ENCODE measurements at regions not wholly inside any gene's neighbourhood (a gene's known extent, or its start where the extent isn't known, plus 50 kb on each side); places are given as distances from the start of the nearest gene placed in this dataset.

DNA sequence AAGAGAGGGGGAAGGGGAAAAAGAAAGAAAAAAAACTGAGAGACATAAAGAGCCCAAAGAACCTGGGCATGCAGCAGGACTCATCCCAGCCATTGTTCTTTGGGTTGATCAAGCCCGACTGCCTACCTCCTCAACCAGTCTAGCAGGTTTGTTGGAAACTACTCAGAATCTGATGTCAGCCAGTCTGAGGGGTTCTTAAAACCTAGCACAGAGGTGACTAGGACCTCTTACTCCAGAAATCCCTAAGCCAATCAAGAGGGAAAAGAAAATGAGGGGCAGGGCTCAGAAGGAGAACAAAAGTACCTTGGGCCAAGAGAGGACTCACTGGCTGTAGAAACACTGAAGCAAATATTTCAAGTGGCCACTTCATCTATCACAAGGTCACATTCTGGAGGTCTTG is 228.0 kb downstream of the AASDHPPT start:
- Histone ChIP-seq H3K27me3 (ENCODE audit: control insufficient read depth, insufficient read depth, low read length) (no peaks in the 10 kb centered on the region), H3K4me1 (ENCODE audit: control insufficient read depth in 2 of 3, insufficient read depth in 2 of 3, low read depth in 1 of 3, low read length in 3 of 3) (no peaks in the 10 kb centered on the region), H3K4me3 (ENCODE audit: low read length in 3 of 3) (no peak overlapping the region), H3K27ac (ENCODE audit: low read depth in 2 of 2, low read length in 2 of 2) (no peak overlapping the region), H3K9ac (ENCODE audit: low read length in 3 of 3) (no peak overlapping the region), H3K9me3 (ENCODE audit: control insufficient read depth in 2 of 3, insufficient read depth in 1 of 3, low read length in 3 of 3) (peaks cover 0 to 15% (median 0%) of the 10 kb centered on the region in 3 donors), H3K36me3 (ENCODE audit: control insufficient read depth in 2 of 3, insufficient read depth in 3 of 3, low read length in 3 of 3) (no peaks in the 10 kb centered on the region)
- no peak for FAIRE-seq
- TF ChIP-seq, protein P1, sequence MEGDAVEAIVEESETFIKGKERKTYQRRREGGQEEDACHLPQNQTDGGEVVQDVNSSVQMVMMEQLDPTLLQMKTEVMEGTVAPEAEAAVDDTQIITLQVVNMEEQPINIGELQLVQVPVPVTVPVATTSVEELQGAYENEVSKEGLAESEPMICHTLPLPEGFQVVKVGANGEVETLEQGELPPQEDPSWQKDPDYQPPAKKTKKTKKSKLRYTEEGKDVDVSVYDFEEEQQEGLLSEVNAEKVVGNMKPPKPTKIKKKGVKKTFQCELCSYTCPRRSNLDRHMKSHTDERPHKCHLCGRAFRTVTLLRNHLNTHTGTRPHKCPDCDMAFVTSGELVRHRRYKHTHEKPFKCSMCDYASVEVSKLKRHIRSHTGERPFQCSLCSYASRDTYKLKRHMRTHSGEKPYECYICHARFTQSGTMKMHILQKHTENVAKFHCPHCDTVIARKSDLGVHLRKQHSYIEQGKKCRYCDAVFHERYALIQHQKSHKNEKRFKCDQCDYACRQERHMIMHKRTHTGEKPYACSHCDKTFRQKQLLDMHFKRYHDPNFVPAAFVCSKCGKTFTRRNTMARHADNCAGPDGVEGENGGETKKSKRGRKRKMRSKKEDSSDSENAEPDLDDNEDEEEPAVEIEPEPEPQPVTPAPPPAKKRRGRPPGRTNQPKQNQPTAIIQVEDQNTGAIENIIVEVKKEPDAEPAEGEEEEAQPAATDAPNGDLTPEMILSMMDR (IDR thresholded peaks at IDR 0.05; ENCODE audit: borderline replicate concordance, extremely low read depth, insufficient read depth): no peak
- intact Hi-C loops (cut with DNase I): no loop called here
- no peak for DNase-seq

- FAIRE-seq: no peak
- Histone ChIP-seq H3K36me3 (ENCODE audit: control insufficient read depth in 2 of 3, insufficient read depth in 3 of 3, low read length in 3 of 3) (no peaks in the 10 kb centered on the region), H3K9ac (ENCODE audit: low read length in 3 of 3) (no peak overlapping the region), H3K4me3 (ENCODE audit: low read length in 3 of 3) (no peak overlapping the region), H3K27ac (ENCODE audit: low read depth in 2 of 2, low read length in 2 of 2) (no peak overlapping the region), H3K4me1 (ENCODE audit: control insufficient read depth in 2 of 3, insufficient read depth in 2 of 3, low read depth in 1 of 3, low read length in 3 of 3) (no peaks in the 10 kb centered on the region), H3K27me3 (ENCODE audit: control insufficient read depth, insufficient read depth, low read length) (no peaks in the 10 kb centered on the region), H3K9me3 (ENCODE audit: control insufficient read depth in 2 of 3, insufficient read depth in 1 of 3, low read length in 3 of 3) (peaks cover 0 to 12% (median 0%) of the 10 kb centered on the region in 3 donors)
- TF ChIP-seq, protein P1 (IDR thresholded peaks at IDR 0.05; ENCODE audit: borderline replicate concordance, extremely low read depth, insufficient read depth): peak; percentile 13
- intact Hi-C loops (cut with DNase I): no loop called here
- DNase-seq: no peak
Observed at GRCh38 chr11:106306942-106307341, 229.5 kb downstream of the AASDHPPT start.

DNA sequence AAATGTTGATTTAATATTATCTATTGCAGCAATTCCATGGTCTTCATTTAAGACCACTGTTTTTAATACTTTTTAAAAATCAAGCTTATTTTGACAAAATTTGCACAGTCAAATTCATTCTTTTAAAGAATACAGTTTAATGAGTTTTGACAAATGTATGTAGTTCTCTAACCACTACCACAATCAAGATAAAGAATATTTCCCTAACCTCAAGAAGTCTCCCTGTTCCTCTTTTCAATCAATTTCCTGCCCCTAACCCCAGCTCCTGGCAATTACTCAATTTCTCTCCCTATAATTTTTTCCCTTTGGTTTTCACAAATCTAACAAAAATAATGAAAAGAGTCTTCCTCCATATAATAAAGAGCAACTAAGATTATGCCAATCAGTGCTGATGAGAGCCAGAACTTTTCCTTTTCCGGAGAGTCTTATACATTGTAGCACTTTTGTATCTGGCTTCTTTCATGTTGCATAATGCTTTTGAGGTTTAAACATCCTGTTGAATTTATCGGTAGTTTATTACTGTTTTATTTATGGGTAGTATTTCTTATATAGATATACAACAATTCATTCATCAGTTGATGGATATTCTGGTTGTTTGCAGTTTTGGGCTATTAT is 231.7 kb downstream of the AASDHPPT start:
- Histone ChIP-seq H3K9ac (ENCODE audit: low read length in 3 of 3) (no peak overlapping the region), H3K27me3 (ENCODE audit: control insufficient read depth, insufficient read depth, low read length) (no peaks in the 10 kb centered on the region), H3K9me3 (ENCODE audit: control insufficient read depth in 2 of 3, insufficient read depth in 1 of 3, low read length in 3 of 3) (no peaks in the 10 kb centered on the region), H3K27ac (ENCODE audit: low read depth in 2 of 2, low read length in 2 of 2) (no peak overlapping the region), H3K4me3 (ENCODE audit: low read length in 3 of 3) (no peak overlapping the region), H3K36me3 (ENCODE audit: control insufficient read depth in 2 of 3, insufficient read depth in 3 of 3, low read length in 3 of 3) (no peaks in the 10 kb centered on the region), H3K4me1 (ENCODE audit: control insufficient read depth in 2 of 3, insufficient read depth in 2 of 3, low read depth in 1 of 3, low read length in 3 of 3) (no peaks in the 10 kb centered on the region)
- intact Hi-C loops (cut with DNase I): no loop called here
- DNase-seq (no peak), FAIRE-seq (no peak)
- TF ChIP-seq, protein P1 (IDR thresholded peaks at IDR 0.05; ENCODE audit: borderline replicate concordance, extremely low read depth, insufficient read depth): no peak

Data from kidney (tissue), 13 donors.